NCI-H526 treated with DMSO at 0.1 percent for 48 hours (cell line): ENCODE measurements at regions not wholly inside any gene's neighbourhood (a gene's known extent, or its start where the extent isn't known, plus 50 kb on each side); places are given as distances from the start of the nearest gene placed in this dataset.
A peak's percentile ranks its signal among the peaks of the same experiment; 100 is the strongest.
"Not testable (repeated sequence)": the region's sequence is repeated elsewhere in the genome, so short reads cannot be mapped to it uniquely, and the experiment has no call there.

Source experiments
- DNase-seq: peaks from one replicate; lab custom pipeline; 2025; lab: John Stamatoyannopoulos, UW

- DNase-seq: no peak
These were observed 431.6 kb upstream of the SPTLC3 start for GRCh38 chr20:12577213-12577612.

- DNase-seq: no peak
These were observed 427.0 kb upstream of the SPTLC3 start for GRCh38 chr20:12581644-12582289.

- not testable (repeated sequence) for DNase-seq
These were observed 426.1 kb upstream of the SPTLC3 start for GRCh38 chr20:12582710-12583109.

DNA sequence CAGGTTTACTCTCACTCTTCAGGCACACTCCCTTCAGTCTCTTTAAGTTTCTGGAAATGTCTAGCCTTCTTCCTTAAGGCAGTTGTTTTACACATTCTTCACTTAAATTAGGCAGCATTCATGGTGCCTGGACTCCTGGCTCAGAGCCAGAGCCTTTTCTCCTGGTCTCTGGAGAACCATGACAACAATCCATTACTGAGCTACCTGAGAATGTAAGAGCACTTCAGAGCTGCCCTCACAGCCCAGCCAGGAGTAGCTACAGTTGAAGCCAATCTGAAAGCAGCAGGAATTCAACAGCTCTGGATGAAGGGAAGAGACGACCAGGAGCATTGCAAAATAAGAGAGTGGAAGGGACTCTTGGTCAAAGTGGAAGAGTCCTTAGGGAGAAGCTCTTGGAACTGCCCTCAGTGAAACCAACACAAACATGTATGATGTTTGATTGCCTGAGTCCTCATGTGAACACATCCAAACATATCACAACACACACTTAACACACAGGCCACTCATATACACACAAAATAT lies 416.8 kb upstream of the SPTLC3 start:
- DNase-seq: no peak

DNA sequence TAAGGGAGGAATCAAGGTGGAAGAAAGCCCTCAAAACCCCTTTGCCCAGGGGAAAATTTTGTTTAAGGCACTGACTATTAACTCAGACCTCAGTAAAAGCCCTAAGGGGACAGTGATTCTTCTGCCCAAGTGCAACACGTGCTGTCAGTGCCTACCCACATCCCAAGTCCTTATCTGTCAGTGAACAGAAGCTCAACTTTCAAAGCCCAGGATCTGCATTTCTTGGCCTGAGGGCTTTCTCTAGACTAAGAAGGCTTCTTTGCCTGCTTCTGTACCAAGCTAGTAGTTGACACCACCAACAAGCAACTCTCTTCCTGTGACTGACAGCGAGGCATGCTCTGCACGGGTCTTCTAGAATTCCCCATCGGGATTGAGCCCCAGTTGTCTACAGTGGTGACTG lies 416.0 kb upstream of the SPTLC3 start:
- no peak for DNase-seq

GRCh38 chr20:12593342-12593873 lies 415.4 kb upstream of the SPTLC3 start:
- no peak for DNase-seq

DNA sequence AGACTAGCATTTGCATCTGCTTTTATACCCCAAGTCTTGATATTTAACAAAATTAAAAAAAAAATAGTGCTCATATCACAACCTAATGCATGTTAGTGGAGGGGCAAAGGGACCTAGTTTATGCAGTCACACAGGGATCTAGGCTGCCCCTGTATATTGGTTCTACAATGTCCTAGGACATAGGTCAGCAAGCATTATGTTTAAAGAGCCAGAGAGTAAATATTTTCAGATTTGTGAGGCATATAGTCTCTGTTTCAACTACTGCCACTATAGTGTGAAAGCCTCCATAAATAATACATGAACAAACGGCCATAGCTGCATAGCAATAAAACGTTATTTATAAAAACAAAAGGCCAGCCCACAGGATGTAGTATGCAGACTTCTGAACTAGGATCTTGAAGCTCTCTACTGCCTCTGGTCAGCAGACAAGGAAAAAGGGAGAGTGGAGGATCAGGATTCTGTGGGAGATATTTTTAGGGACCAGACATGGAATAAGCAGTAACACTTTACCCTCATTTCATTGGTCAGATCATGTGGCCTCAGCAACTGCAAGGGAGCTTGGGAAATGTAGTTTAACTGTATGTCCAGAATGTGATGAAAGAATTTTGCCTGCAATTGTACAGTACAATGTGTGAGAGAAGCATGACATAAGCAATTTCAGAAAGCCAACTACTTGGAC lies 414.2 kb upstream of the SPTLC3 start:
- no peak for DNase-seq

GRCh38 chr20:12595841-12596240 lies 412.9 kb upstream of the SPTLC3 start:
- no peak for DNase-seq

DNA sequence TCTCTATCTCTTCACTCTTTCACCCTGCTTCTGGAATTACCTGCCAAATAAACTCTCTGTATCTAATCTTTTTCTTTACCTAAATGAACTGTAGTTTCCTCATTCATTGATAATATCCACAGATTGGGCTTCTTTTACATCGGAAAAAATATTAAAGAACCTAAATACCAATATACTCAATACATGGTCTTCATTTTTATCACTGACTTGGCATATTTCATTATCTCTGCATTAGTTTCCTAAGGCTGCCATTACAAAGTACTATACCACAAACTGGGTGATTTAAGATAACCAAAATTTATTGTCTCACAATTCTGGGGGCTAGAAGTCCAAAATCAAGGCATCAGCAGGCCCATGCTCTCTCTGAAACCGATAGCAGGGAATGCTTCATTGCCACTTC lies 411.9 kb upstream of the SPTLC3 start:
- no peak for DNase-seq

- no peak for DNase-seq
These were observed 411.2 kb upstream of the SPTLC3 start for GRCh38 chr20:12597551-12597950.

GRCh38 chr20:12598894-12599293 lies 409.9 kb upstream of the SPTLC3 start:
- no peak for DNase-seq

DNA sequence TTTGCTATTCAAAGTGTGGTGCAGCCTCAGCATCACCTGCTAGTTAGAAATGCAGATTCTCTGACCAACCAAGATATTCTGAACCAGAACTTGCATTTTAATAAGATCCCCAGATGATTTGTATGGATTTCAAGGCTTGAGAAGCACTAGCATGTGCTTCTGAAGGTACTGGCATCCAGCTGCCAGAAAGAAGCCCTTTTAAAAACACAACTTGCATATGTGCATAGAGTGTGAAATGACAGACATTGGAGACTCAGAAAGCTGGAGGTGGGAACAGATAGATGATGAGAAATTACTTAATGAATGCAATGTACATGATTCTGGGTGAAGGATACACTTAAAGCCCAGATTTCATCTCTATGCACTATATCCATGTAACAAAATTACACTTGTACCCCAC lies 409.3 kb upstream of the SPTLC3 start:
- DNase-seq: peak; percentile 93

DNA sequence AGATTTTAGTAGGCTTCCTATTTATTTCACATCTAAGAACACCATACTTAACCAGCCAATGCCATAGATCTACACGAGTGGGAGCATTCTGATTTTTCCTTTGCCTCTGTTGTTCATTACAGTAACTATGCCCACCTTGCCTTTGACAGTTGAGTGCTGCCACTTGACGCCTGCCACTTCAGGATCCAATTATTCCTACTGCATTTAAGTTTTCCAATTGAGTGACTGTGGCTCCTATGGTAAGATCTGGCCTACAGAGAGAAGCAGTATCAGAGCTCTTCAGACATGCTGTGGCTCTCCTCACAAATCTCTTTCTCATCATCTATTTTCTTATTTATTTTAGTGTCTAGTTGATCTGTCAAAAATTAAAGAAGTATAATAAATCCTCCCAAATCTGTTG lies 403.0 kb upstream of the SPTLC3 start:
- DNase-seq: peak; percentile 98

GRCh38 chr20:12610871-12611270 lies 397.9 kb upstream of the SPTLC3 start:
- no peak for DNase-seq

DNA sequence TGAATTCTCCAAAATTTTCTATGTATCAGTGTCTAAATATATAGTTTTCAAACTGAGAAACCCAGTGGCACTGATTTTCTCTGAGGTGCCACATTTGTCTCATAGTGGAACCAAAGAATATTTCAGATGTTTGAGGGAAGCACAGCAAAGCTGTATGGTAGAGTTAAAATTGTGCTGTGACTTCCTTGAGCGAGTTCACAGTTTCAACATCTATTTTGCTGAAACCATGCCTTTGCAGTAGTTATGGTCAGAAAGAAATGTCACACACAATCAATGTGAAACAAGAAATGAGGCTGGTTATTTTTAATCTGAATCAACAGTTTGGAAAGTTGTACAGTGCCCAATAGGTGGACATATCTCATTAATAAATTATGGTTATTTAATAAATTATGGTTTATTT lies 394.0 kb upstream of the SPTLC3 start:
- DNase-seq: no peak

DNA sequence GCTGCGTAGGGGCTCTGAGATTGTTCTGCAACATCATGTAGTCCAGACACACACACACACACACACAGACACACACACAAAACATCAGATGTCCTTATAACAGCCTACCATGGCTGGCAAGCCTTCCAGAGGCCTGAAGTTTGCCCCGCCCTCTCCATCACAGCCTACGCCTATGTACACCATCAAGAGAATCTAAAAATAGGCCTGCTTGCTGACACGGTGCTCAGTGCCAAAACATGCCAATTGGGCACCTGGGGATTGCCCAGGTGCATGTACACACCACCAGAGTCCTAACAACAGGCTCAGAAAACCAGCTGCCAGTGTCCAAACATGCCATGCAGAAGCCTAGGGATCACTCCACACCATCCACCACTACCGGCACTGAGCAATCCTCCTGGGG lies 391.7 kb upstream of the SPTLC3 start:
- no peak for DNase-seq

DNA sequence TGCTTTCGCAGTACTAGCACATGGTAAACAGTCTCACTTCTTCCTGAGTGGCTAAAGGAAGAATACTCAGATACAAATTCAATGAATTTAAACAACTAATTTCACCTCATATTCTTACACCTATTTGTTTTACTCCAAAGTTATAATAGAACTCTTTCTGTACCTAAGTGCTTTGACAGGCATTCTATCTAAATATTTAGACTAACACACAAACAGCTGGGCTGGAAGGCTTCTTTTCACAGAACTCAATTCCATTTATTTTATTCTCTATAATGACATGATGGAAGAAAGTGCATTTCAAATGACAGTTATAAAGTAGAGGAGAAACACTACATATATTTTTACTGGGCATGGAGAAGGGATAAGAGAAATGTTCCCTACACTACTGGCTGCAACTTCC lies 384.9 kb upstream of the SPTLC3 start:
- no peak for DNase-seq

DNA sequence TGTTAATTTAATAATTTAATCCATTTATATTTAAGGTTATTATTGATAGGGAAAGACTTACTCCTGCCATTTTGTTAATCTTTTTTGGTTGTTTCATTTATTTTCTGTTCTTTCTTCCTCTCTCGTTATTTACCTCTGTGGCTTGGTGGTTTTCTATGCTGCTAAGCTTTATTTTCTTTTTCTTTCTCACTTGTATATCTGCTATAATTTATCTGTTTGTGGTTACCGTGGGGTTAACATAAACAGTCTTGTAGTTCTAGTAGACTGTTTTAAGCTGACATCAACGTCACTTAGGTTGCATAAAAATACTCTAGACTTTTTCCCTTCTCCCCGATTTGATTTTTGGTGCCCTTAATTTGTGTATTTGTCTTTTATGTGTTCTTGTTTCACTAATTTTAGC lies 381.3 kb upstream of the SPTLC3 start:
- DNase-seq: no peak

- DNase-seq: no peak
These were observed 370.0 kb upstream of the SPTLC3 start for GRCh38 chr20:12638633-12639312.

DNA sequence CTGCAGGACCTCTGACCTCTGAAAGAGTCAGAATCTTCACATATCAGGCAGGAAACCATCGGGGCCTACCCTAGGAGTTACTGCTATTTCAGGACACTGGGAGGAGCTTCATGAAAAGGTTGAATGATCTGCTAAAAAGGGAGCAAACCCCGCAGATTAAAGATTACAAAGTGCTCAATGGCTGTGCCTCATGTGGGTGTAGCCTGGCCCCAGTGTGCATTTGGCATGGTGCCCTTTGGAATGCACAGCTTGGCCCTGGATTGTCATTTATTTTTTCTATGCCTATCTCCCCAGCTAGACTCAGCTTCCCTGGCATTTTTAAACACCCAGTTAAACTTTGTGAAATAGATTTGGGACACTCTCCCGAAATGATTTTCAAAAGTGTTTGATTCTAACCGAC lies 368.5 kb upstream of the SPTLC3 start:
- DNase-seq: no peak

DNA sequence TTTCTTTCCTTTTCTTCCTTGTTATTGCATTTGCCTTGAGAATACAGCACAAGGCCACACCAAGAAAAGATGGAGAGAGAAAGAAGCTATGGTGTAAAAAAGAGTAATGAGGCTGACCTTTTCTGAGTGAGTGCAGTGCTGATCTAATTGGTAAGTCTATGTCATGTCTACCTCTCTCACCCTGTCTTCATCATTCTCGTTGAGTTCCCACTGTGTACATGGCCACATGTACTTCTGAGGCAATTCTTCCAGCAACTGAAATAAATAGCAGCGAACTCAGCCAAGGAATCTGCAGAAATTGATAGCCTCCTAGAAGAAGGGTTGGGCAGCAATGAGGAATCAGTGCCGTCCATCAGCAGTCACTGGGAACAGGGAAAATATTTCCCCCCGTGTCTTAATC lies 367.2 kb upstream of the SPTLC3 start:
- DNase-seq: no peak

DNA sequence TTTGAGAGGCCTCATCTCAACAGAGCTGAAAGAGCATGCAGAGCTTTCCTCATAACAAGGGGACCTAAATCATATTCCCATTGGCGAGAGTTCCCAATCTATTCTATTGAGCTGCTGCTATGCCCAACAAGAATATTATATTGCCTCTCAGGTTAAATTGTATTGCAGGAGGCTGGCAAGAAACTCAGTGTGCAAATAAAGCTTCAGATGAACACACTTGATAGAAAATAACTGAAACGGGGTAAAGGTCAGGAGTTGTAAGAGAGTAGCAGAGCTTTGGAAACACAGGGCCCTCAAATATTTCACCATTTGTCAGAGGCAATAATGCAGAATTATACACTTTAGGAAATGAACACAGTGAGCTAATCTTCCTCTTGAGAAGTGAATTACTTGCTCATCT lies 364.3 kb upstream of the SPTLC3 start:
- no peak for DNase-seq

DNA sequence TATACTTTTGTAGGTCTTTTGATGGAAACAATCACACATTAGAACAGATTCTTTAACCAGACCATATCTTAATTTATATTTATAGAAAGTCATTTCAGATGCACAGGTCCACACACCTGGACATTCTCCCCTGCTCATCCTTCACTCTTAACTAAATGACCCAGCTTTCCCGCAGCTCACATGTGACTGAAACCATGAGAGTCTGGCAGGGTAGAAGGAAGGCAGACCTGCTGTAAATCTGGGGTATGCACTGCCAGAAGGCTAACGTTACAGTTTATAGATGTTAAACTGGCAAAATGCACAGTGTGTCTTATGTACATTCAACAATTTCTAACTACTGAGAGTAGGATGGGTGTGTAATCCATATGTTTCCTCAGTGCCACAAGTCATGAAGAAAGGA lies 359.5 kb upstream of the SPTLC3 start:
- no peak for DNase-seq
